ENCODE measurements at regions not wholly inside any gene's neighbourhood (a gene's known extent, or its start where the extent isn't known, plus 50 kb on each side); places are given as distances from the start of the nearest gene placed in this dataset.

DNA sequence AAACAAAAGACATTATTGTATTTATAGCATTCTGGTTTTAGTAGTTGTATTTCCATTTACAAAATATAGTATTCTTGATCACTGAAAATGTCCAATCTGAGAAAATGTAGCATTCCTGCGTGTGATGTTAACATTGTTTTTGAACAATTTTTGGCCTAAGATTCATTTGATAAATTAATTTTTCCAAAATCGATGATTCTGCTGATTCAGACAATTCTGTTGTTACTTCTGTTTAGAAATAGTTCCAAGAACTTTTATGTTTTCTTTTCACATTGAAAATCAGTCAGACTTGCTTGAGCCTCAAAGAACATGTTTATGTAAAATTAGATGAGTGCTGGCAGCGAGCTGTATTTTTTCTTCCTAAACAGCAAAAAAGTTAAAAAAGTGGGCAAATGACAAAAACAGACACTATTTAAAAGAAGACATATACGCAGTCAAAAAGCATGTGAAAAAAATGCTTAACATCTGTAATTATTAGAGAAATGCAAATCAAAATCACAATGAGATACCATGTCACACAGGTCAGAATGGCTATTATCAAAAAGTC is 804.5 kb upstream of the MIR17HG start:
- TF ChIP-seq, protein P1, sequence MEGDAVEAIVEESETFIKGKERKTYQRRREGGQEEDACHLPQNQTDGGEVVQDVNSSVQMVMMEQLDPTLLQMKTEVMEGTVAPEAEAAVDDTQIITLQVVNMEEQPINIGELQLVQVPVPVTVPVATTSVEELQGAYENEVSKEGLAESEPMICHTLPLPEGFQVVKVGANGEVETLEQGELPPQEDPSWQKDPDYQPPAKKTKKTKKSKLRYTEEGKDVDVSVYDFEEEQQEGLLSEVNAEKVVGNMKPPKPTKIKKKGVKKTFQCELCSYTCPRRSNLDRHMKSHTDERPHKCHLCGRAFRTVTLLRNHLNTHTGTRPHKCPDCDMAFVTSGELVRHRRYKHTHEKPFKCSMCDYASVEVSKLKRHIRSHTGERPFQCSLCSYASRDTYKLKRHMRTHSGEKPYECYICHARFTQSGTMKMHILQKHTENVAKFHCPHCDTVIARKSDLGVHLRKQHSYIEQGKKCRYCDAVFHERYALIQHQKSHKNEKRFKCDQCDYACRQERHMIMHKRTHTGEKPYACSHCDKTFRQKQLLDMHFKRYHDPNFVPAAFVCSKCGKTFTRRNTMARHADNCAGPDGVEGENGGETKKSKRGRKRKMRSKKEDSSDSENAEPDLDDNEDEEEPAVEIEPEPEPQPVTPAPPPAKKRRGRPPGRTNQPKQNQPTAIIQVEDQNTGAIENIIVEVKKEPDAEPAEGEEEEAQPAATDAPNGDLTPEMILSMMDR (IDR thresholded peaks at IDR 0.05): no peak
- no peak for TF ChIP-seq POLR2A (IDR thresholded peaks at IDR 0.05)
